Lung (tissue), 11 donors: ENCODE measurements at regions not wholly inside any gene's neighbourhood (a gene's known extent, or its start where the extent isn't known, plus 50 kb on each side); places are given as distances from the start of the nearest gene placed in this dataset.

Experiments used
- ATAC-seq: fragments of 200-7000 bp; cut with Tn5 transposase; one replicate; pipeline ENCODE4 v1.9.1; 2020; ENCODE audit warnings: moderate number of reproducible peaks; ENCODE audit not compliant: insufficient read depth, low FRiP score
- DNase-seq, 3 donors: peaks; one replicate each; pipeline ENCODE4 v3.0.0-alpha.2; 2013 to 2017
- H3K27ac ChIP-seq, 2 donors: one replicate each; pipeline ENCODE4 v1.5.1; 2013; ENCODE audit warnings: mild to moderate bottlenecking in 2 of 2, moderate library complexity in 2 of 2, control low read depth in 1 of 2, inconsistent platforms in 1 of 2, low read depth in 1 of 2, low read length in 1 of 2
- H3K27me3 ChIP-seq, 3 donors: one replicate each; pipeline ENCODE4 v1.5.1; 2013; ENCODE audit warnings: low read length in 2 of 3; ENCODE audit not compliant: control insufficient read depth in 3 of 3, insufficient read depth in 3 of 3
- H3K36me3 ChIP-seq, 4 donors: one replicate each; pipeline ENCODE4 v1.5.1; 2013; ENCODE audit warnings: low read length in 4 of 4, mild to moderate bottlenecking in 1 of 4, moderate library complexity in 1 of 4; ENCODE audit not compliant: control insufficient read depth in 4 of 4, insufficient read depth in 4 of 4
- H3K4me1 ChIP-seq, 5 donors: one replicate each; pipeline ENCODE4 v1.5.1; 2013; ENCODE audit warnings: low read length in 5 of 5, mild to moderate bottlenecking in 2 of 5, moderate library complexity in 1 of 5; ENCODE audit not compliant: control insufficient read depth in 5 of 5, insufficient read depth in 5 of 5
- H3K4me3 ChIP-seq: one replicate; pipeline ENCODE4 v1.5.1; 2013; ENCODE audit warnings: mild to moderate bottlenecking, control low read depth, moderate library complexity
- H3K9ac ChIP-seq, 2 donors: one replicate each; pipeline ENCODE4 v1.5.1; 2013; ENCODE audit warnings: low read length in 2 of 2, control low read depth in 1 of 2; ENCODE audit not compliant: insufficient read depth in 1 of 2
- H3K9me3 ChIP-seq, 4 donors: one replicate each; pipeline ENCODE4 v1.5.1; 2013; ENCODE audit warnings: low read length in 3 of 4, mild to moderate bottlenecking in 1 of 4, moderate library complexity in 1 of 4; ENCODE audit not compliant: control insufficient read depth in 4 of 4, insufficient read depth in 3 of 4
- CTCF ChIP-seq: IDR thresholded peaks from 2 replicates; pipeline ENCODE4 v1.5.1; 2012; ENCODE audit warnings: mild to moderate bottlenecking; ENCODE audit errors: control extremely low read depth, extremely low read depth
- WGBS, 2 donors: extraction: QIAGEN DNeasy Blood & Tissue Kit; methylation state at CpG; one replicate each; pipeline ENCODE4 v1.1.7; 2013; 5-methylcytosine and 5-hydroxymethylcytosine counted together
- donor health status: control.
- donor health status: control.
- donor health status: Bipolar disorder and iron deficiency.
- donor health status: healthy.
- donor health status: DM: yes; HTN: yes; CAD: no.

GRCh38 chr1:94727846-94728715 lies 92.1 kb upstream of the SLC44A3 start:
- WGBS, 2 donors = 45 to 60% methylated on average over 7 of the region's 7 CpGs
- no peak for TF ChIP-seq CTCF
- DNase-seq (peak; percentile 63 to 82 (median 76)), ATAC-seq (peak; percentile 21)
- Histone ChIP-seq H3K9me3 (peaks cover 0 to 2% (median 0%) of the 10 kb centered on the region in 4 donors), H3K4me1 (peaks cover 0 to 23% (median 8%) of the 10 kb centered on the region in 5 donors), H3K9ac (peak overlapping the region in 1 of 2 donors; percentile 10), H3K36me3 (no peaks in the 10 kb centered on the region), H3K27me3 (no peaks in the 10 kb centered on the region), H3K27ac (peak overlapping the region in 1 of 2 donors; percentile 0), H3K4me3 (no peak overlapping the region)

GRCh38 chr1:94726981-94727685 lies 93.0 kb upstream of the SLC44A3 start:
- WGBS, 2 donors = 80 to 83% methylated on average over 6 of the region's 6 CpGs
- no peak for DNase-seq
- peaks cover 0 to 2% (median 0%) of the 10 kb centered on the region in 4 donors for H3K9me3 ChIP-seq
- H3K9ac ChIP-seq = no peak overlapping the region
- no peaks in the 10 kb centered on the region for H3K36me3 ChIP-seq
- H3K27me3 ChIP-seq = no peaks in the 10 kb centered on the region
- no peak overlapping the region for H3K27ac ChIP-seq
- peaks cover 0 to 23% (median 8%) of the 10 kb centered on the region in 5 donors for H3K4me1 ChIP-seq
- TF ChIP-seq CTCF = no peak
- no peak overlapping the region for H3K4me3 ChIP-seq
- ATAC-seq = no peak

GRCh38 chr1:94725566-94725965 lies 94.6 kb upstream of the SLC44A3 start:
- H3K9ac ChIP-seq = no peak overlapping the region
- no peak for ATAC-seq

More at GRCh38 chr1:94725566-94725965, 94.6 kb upstream of the SLC44A3 start:
- no peaks in the 10 kb centered on the region for H3K36me3 ChIP-seq
- no peak for DNase-seq
- peaks cover 0 to 2% (median 0%) of the 10 kb centered on the region in 4 donors for H3K9me3 ChIP-seq
- peaks cover 0 to 23% (median 8%) of the 10 kb centered on the region in 5 donors for H3K4me1 ChIP-seq
- 93 to 95% methylated on average over 3 of the region's 3 CpGs for WGBS, 2 donors
- TF ChIP-seq CTCF = no peak
- H3K27ac ChIP-seq = no peak overlapping the region
- no peak overlapping the region for H3K4me3 ChIP-seq
- no peaks in the 10 kb centered on the region for H3K27me3 ChIP-seq
